ENCODE measurements at regions not wholly inside any gene's neighbourhood (a gene's known extent, or its start where the extent isn't known, plus 50 kb on each side); places are given as distances from the start of the nearest gene placed in this dataset.

DNA sequence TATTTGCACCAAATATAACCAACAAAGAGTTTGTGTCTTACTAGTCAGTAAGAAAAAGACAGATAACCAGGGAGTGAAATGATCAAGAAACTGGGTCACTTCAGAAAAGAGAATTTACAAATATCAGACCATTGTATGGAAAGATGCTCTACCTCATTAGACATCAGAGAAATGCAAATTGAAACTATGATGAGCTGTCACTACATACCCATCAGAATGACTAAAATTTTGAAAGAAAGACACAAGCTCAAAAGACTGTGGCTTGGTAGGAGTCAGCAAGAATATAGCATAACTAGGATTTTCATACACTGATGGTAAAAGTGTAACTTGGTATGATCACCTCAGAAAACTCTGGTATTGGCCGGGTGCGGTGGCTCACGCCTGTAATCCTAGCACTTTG lies 247.2 kb downstream of the BMP4 start:
- Histone ChIP-seq H3K36me3 (ENCODE audit: control insufficient read depth in 2 of 2, extremely low read depth in 1 of 2, insufficient read depth in 2 of 2, low read length in 2 of 2) (no peaks in the 10 kb centered on the region), H3K27ac (ENCODE audit: control insufficient read depth, insufficient read depth, low read length) (no peak overlapping the region), H3K27me3 (ENCODE audit: control insufficient read depth, extremely low read depth, insufficient read depth, low read length) (no peaks in the 10 kb centered on the region), H3K4me2 (ENCODE audit: control insufficient read depth, extremely low read depth, insufficient read depth, low read depth, low read length) (no peak overlapping the region), H4K20me1 (ENCODE audit: control insufficient read depth, extremely low read depth, insufficient read depth, low read length) (no peaks in the 10 kb centered on the region), H3K4me3 (ENCODE audit: control insufficient read depth in 2 of 3, extremely low read depth in 1 of 3, insufficient read depth in 2 of 3, low read depth in 1 of 3, low read length in 3 of 3) (no peak overlapping the region), H3K9me3 (ENCODE audit: control insufficient read depth, low read depth, low read length) (no peaks in the 10 kb centered on the region), H3K79me2 (ENCODE audit: control insufficient read depth, insufficient read depth, low read length) (no peaks in the 10 kb centered on the region), H2AFZ (ENCODE audit: control insufficient read depth, low read length) (no peak overlapping the region), H3K4me1 (ENCODE audit: control insufficient read depth, extremely low read depth, insufficient read depth, low read length) (no peaks in the 10 kb centered on the region), H3K9ac (ENCODE audit: control insufficient read depth, extremely low read depth, insufficient read depth, low read length) (no peak overlapping the region), H3K9me1 (ENCODE audit: control insufficient read depth, extremely low read depth, insufficient read depth, low read length) (no peaks in the 10 kb centered on the region)
- TF ChIP-seq, protein P1, sequence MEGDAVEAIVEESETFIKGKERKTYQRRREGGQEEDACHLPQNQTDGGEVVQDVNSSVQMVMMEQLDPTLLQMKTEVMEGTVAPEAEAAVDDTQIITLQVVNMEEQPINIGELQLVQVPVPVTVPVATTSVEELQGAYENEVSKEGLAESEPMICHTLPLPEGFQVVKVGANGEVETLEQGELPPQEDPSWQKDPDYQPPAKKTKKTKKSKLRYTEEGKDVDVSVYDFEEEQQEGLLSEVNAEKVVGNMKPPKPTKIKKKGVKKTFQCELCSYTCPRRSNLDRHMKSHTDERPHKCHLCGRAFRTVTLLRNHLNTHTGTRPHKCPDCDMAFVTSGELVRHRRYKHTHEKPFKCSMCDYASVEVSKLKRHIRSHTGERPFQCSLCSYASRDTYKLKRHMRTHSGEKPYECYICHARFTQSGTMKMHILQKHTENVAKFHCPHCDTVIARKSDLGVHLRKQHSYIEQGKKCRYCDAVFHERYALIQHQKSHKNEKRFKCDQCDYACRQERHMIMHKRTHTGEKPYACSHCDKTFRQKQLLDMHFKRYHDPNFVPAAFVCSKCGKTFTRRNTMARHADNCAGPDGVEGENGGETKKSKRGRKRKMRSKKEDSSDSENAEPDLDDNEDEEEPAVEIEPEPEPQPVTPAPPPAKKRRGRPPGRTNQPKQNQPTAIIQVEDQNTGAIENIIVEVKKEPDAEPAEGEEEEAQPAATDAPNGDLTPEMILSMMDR (optimal IDR thresholded peaks at IDR 0.05 in 1 of 3, IDR thresholded peaks at IDR 0.05 in 1 of 3, conservative IDR thresholded peaks at IDR 0.05 in 1 of 3; ENCODE audit: extremely low read depth in 1 of 3, insufficient read depth in 2 of 3, low read length in 3 of 3), result no peak
- TF ChIP-seq EZH2 (IDR thresholded peaks at IDR 0.05; ENCODE audit: low read length), result no peak
- dilution Hi-C loops (cut with MboI; ENCODE audit: extremely low pct_ligation_motif_present, low sequenced_read_pairs), result no loop called here
- DNase-seq (ENCODE audit: low read depth, low spot score) (no peak), FAIRE-seq (no peak)

DNA sequence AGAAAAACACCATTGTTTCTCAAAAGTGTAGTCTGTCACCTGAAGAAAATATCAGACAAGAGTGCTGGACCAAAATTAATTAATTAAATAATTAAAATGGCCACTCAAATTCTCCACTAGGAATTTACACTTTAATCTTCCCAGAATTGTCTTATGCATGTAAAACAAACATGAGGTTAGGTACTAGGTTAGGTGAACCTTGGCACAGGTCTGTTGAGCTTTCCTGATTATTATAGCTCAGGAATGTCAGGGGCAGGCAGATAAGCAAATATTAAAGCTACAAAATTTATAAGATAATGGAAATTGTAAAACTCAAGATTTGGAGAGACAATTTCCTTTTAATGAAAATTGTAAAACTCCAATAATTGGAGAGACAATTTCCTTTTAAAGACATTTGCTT lies 253.2 kb downstream of the BMP4 start:
- no peaks in the 10 kb centered on the region for H3K79me2 ChIP-seq (ENCODE audit: control insufficient read depth, insufficient read depth, low read length)
- TF ChIP-seq, protein P1 (optimal IDR thresholded peaks at IDR 0.05 in 1 of 3, IDR thresholded peaks at IDR 0.05 in 1 of 3, conservative IDR thresholded peaks at IDR 0.05 in 1 of 3; ENCODE audit: extremely low read depth in 1 of 3, insufficient read depth in 2 of 3, low read length in 3 of 3), result no peak
- TF ChIP-seq EZH2 (IDR thresholded peaks at IDR 0.05; ENCODE audit: low read length), result no peak
- no peaks in the 10 kb centered on the region for H4K20me1 ChIP-seq (ENCODE audit: control insufficient read depth, extremely low read depth, insufficient read depth, low read length)
- H3K27ac ChIP-seq (ENCODE audit: control insufficient read depth, insufficient read depth, low read length), result no peak overlapping the region
- H3K9ac ChIP-seq (ENCODE audit: control insufficient read depth, extremely low read depth, insufficient read depth, low read length), result no peak overlapping the region
- dilution Hi-C loops (cut with MboI; ENCODE audit: extremely low pct_ligation_motif_present, low sequenced_read_pairs), result no loop called here
- no peaks in the 10 kb centered on the region for H3K4me1 ChIP-seq (ENCODE audit: control insufficient read depth, extremely low read depth, insufficient read depth, low read length)
- H3K36me3 ChIP-seq (ENCODE audit: control insufficient read depth in 2 of 2, extremely low read depth in 1 of 2, insufficient read depth in 2 of 2, low read length in 2 of 2), result no peaks in the 10 kb centered on the region
- FAIRE-seq, result no peak
- no peaks in the 10 kb centered on the region for H3K9me3 ChIP-seq (ENCODE audit: control insufficient read depth, low read depth, low read length)
- H3K27me3 ChIP-seq (ENCODE audit: control insufficient read depth, extremely low read depth, insufficient read depth, low read length), result no peaks in the 10 kb centered on the region
- H2AFZ ChIP-seq (ENCODE audit: control insufficient read depth, low read length), result no peak overlapping the region
- DNase-seq (ENCODE audit: low read depth, low spot score), result no peak
- H3K9me1 ChIP-seq (ENCODE audit: control insufficient read depth, extremely low read depth, insufficient read depth, low read length), result no peaks in the 10 kb centered on the region
- H3K4me2 ChIP-seq (ENCODE audit: control insufficient read depth, extremely low read depth, insufficient read depth, low read depth, low read length), result no peak overlapping the region
- H3K4me3 ChIP-seq (ENCODE audit: control insufficient read depth in 2 of 3, extremely low read depth in 1 of 3, insufficient read depth in 2 of 3, low read depth in 1 of 3, low read length in 3 of 3), result no peak overlapping the region

Measured in keratinocyte (primary cell).